ENCODE measurements at regions not wholly inside any gene's neighbourhood (a gene's known extent, or its start where the extent isn't known, plus 50 kb on each side); places are given as distances from the start of the nearest gene placed in this dataset.

DNA sequence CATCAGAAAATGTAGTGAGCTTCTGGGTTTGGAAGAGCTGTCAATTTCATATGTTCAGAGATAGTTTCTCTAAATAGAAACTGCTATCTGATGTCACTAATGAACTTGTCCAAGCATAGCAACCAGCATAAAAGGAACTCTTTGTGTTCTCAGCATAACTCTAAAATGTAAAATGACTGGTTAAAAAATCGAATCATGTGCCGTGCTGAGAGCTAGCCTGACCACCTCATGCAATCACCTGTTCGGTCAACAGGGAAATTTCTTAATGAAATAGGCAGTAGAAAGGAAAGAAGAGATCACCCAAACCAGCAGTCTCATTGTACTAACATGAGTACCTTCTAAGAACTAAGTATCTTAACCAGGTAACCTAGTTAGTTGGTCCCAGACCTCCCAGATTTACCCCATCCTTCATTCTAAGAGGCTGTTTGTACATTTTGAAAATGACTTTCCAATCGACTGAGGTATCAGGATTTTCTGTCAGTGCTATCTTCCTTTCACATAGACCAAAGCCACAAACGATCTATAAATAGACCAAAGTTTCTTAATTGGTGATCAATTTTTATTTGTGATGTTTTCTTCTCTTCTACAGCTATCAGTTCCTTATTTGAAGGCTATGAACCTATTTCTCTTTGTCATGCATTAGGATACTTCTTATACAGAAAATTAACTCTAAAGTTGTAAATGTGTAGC, 147.3 kb downstream of the TLR5 start:
- Histone ChIP-seq H3K4me1 (replicated peaks in 1 of 4; ENCODE audit: control insufficient read depth in 3 of 4, insufficient read depth in 4 of 4, low read length in 3 of 4) (peaks cover 0 to 2% (median 0%) of the 10 kb centered on the region in 4 experiments; a peak in 3 of 7 replicates), H3K9me3 (ENCODE audit: insufficient read depth in 2 of 2, low read depth in 1 of 2, low read length in 1 of 2) (no peaks in the 10 kb centered on the region), H2BK15ac (ENCODE audit: low read length) (no peak overlapping the region), H4K20me1 (replicated peaks in 1 of 2; ENCODE audit: control insufficient read depth in 1 of 2, insufficient read depth in 2 of 2, low read length in 2 of 2) (no peaks in the 10 kb centered on the region), H3K36me3 (ENCODE audit: control insufficient read depth in 2 of 4, insufficient read depth in 4 of 4, low read length in 3 of 4) (no peaks in the 10 kb centered on the region), H2BK5ac (ENCODE audit: low read depth, low read length) (no peak overlapping the region), H2AK5ac (ENCODE audit: low read depth, low read length) (no peak overlapping the region), H3K4me2 (ENCODE audit: insufficient read depth in 1 of 2, low read depth in 2 of 2, low read length in 2 of 2) (no peak overlapping the region), H3K27me3 (replicated peaks in 1 of 4; ENCODE audit: control insufficient read depth in 3 of 4, extremely low read depth in 1 of 4, insufficient read depth in 3 of 4, low read length in 3 of 4) (no peaks in the 10 kb centered on the region; a peak in 1 of 7 replicates), H4K91ac (replicated peaks; ENCODE audit: insufficient read length, low read length) (no peak overlapping the region), H4K5ac (ENCODE audit: insufficient read length, low read depth, low read length) (no peak overlapping the region), H3K23ac (ENCODE audit: insufficient read length) (no peak overlapping the region), H3K14ac (ENCODE audit: insufficient read length) (no peak overlapping the region), H3K4ac (replicated peaks; ENCODE audit: insufficient read length, low read depth, low read length) (no peak overlapping the region), H3K4me3 (ENCODE audit: extremely low read depth in 1 of 4, insufficient read depth in 2 of 4, low read depth in 3 of 4, low read length in 4 of 4) (no peak overlapping the region), H3K79me1 (ENCODE audit: low read depth, low read length) (no peaks in the 10 kb centered on the region), H4K8ac (ENCODE audit: extremely low read depth, insufficient read depth, low read length) (no peak overlapping the region), H3K18ac (ENCODE audit: extremely low read depth, low read length) (no peak overlapping the region), H3K79me2 (ENCODE audit: control insufficient read depth in 1 of 2, insufficient read depth in 2 of 2, low read length in 2 of 2) (no peaks in the 10 kb centered on the region), H3K23me2 (ENCODE audit: low read depth, low read length) (no peaks in the 10 kb centered on the region), H3K9ac (replicated peaks in 1 of 4; ENCODE audit: extremely low read depth in 1 of 4, low read depth in 3 of 4, low read length in 3 of 4) (no peak overlapping the region), H2BK120ac (replicated peaks; ENCODE audit: low read depth, low read length) (no peak overlapping the region), H2BK20ac (ENCODE audit: low read length) (0 out of 2 replicates have a peak overlapping the region, but pooled peaks have one; percentile 6), H3K56ac (replicated peaks; ENCODE audit: insufficient read length, low read depth, low read length) (no peak overlapping the region), H2BK12ac (ENCODE audit: low read depth, low read length) (no peak overlapping the region), H2AFZ (ENCODE audit: low read length) (no peak overlapping the region), H3K27ac (ENCODE audit: low read depth, low read length) (no peak overlapping the region)
- WGBS, 2 experiments (ENCODE audit: extremely low coverage in 1 of 2, insufficient coverage in 1 of 2, insufficient read length in 1 of 2, insufficient replicate concordance in 2 of 2, low coverage in 1 of 2, low lambda C conversion rate in 2 of 2, missing lambda C conversion rate in 1 of 2) = 83% methylated on average over 5 of the region's 5 CpGs; no CpG with 5 or more reads in 1 of the 2 experiments
- FAIRE-seq = no peak
- TF ChIP-seq NRF1 (IDR thresholded peaks at IDR 0.05; ENCODE audit: low read depth, low read length) (no peak), CHD1 (IDR thresholded peaks at IDR 0.05; ENCODE audit: low read depth, low read length) (no peak), JUND (IDR thresholded peaks at IDR 0.05; ENCODE audit: low read length) (no peak), SIRT6 (IDR thresholded peaks at IDR 0.05; ENCODE audit: low read length) (no peak), RFX5 (IDR thresholded peaks at IDR 0.05; ENCODE audit: borderline replicate concordance, low read depth, low read length) (no peak), SAP30 (IDR thresholded peaks at IDR 0.05; ENCODE audit: insufficient read depth, insufficient replicate concordance, low read length) (no peak), CBX5 (IDR thresholded peaks at IDR 0.05; ENCODE audit: low read depth, low read length) (no peak), JUN (IDR thresholded peaks at IDR 0.05; ENCODE audit: low read depth, low read length) (no peak)
- TF ChIP-seq, protein P1, sequence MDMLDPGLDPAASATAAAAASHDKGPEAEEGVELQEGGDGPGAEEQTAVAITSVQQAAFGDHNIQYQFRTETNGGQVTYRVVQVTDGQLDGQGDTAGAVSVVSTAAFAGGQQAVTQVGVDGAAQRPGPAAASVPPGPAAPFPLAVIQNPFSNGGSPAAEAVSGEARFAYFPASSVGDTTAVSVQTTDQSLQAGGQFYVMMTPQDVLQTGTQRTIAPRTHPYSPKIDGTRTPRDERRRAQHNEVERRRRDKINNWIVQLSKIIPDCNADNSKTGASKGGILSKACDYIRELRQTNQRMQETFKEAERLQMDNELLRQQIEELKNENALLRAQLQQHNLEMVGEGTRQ (IDR thresholded peaks at IDR 0.05; ENCODE audit: low read length) = no peak
- ChIA-PET POLR2A (ENCODE audit: partially characterized antibody) (interaction anchor here (1.5 to 5.8 kb wide), 4 partner anchors 8 to 35 kb away, joined by 4 to 58 read pairs (median 5); no protein-coding TSS in a partner anchor), CTCF (ENCODE audit: partially characterized antibody) (interaction anchor here (1.3 to 1.7 kb wide), 3 partner anchors 9 to 94 kb away, joined by 3 to 6 read pairs (median 3); no protein-coding TSS in a partner anchor)
- no peak for DNase-seq (ENCODE audit: low read depth in 1 of 2, low spot score in 2 of 2)
